ENCODE measurements at regions not wholly inside any gene's neighbourhood (a gene's known extent, or its start where the extent isn't known, plus 50 kb on each side); places are given as distances from the start of the nearest gene placed in this dataset.

DNA sequence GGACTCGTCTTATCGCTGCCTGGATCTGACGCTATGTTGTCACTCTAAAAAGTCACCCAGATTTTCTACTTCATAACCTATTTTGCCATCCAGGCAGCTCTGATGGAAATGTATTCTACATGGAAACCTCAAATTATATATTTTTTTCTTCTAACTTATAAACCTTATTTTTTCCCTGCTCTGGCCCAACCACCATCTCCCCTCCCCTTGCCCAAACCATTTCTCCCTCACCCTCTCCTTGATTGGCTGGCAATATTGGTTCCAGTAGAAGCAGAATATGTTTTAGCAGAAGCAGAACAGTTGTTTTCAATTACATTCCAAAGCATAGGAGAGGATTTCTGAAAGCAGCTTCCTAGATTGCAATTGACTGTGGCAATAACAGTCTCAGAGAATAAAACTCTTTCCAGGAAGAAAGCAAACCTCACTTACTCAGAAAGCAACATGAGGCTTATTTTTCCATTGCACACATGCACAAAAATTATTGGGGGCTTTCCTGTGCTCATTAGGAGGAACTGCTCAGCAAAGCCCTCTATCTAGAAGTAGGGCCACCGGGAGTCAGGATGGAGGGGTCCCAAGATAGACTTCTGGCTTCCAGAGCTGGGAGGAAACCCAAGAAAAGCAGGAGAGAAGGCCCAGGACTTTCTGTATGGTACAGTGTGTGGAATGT is 191.8 kb downstream of the ESM1 start:
- TF ChIP-seq, protein P1, sequence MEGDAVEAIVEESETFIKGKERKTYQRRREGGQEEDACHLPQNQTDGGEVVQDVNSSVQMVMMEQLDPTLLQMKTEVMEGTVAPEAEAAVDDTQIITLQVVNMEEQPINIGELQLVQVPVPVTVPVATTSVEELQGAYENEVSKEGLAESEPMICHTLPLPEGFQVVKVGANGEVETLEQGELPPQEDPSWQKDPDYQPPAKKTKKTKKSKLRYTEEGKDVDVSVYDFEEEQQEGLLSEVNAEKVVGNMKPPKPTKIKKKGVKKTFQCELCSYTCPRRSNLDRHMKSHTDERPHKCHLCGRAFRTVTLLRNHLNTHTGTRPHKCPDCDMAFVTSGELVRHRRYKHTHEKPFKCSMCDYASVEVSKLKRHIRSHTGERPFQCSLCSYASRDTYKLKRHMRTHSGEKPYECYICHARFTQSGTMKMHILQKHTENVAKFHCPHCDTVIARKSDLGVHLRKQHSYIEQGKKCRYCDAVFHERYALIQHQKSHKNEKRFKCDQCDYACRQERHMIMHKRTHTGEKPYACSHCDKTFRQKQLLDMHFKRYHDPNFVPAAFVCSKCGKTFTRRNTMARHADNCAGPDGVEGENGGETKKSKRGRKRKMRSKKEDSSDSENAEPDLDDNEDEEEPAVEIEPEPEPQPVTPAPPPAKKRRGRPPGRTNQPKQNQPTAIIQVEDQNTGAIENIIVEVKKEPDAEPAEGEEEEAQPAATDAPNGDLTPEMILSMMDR (IDR thresholded peaks at IDR 0.05), result no peak
- no peak for TF ChIP-seq POLR2A (IDR thresholded peaks at IDR 0.05)
- no peak for TF ChIP-seq POLR2AphosphoS5 (IDR thresholded peaks at IDR 0.05)

Measured in suprapubic skin (tissue), 4 donors.